ENCODE measurements at regions not wholly inside any gene's neighbourhood (a gene's known extent, or its start where the extent isn't known, plus 50 kb on each side); places are given as distances from the start of the nearest gene placed in this dataset.

GRCh38 chr12:126512916-126513913 lies 1448.0 kb downstream of the AACS start:
- no peak for DNase-seq (ENCODE audit: low read depth)

GRCh38 chr12:126518596-126519200 lies 1453.5 kb downstream of the AACS start:
- DNase-seq (ENCODE audit: low read depth): no peak

GRCh38 chr12:126519833-126520232 lies 1454.6 kb downstream of the AACS start:
- no peak for DNase-seq (ENCODE audit: low read depth)

- no peak for DNase-seq (ENCODE audit: low read depth)
Observed at GRCh38 chr12:126523891-126524290, 1458.7 kb downstream of the AACS start.

- DNase-seq (ENCODE audit: low read depth): no peak
Observed at GRCh38 chr12:126534495-126534894, 1469.3 kb downstream of the AACS start.

- DNase-seq (ENCODE audit: low read depth): no peak
Observed at GRCh38 chr12:126534942-126535341, 1469.7 kb downstream of the AACS start.

GRCh38 chr12:126535971-126536370 lies 1470.7 kb downstream of the AACS start:
- DNase-seq (ENCODE audit: low read depth): no peak

- no peak for DNase-seq (ENCODE audit: low read depth)
Observed at GRCh38 chr12:126537961-126538530, 1472.8 kb downstream of the AACS start.

- DNase-seq (ENCODE audit: low read depth): no peak
Observed at GRCh38 chr12:126538888-126539287, 1473.7 kb downstream of the AACS start.

GRCh38 chr12:126545411-126545810 lies 1480.2 kb downstream of the AACS start:
- no peak for DNase-seq (ENCODE audit: low read depth)

GRCh38 chr12:126547905-126548304 lies 1482.7 kb downstream of the AACS start:
- no peak for DNase-seq (ENCODE audit: low read depth)

- no peak for DNase-seq (ENCODE audit: low read depth)
Observed at GRCh38 chr12:126551869-126552268, 1486.6 kb downstream of the AACS start.

- DNase-seq (ENCODE audit: low read depth): no peak
Observed at GRCh38 chr12:126554625-126555024, 1489.4 kb downstream of the AACS start.

- DNase-seq (ENCODE audit: low read depth): no peak
Observed at GRCh38 chr12:126557659-126558058, 1492.4 kb downstream of the AACS start.

- no peak for DNase-seq (ENCODE audit: low read depth)
Observed at GRCh38 chr12:126558219-126558618, 1493.0 kb downstream of the AACS start.

GRCh38 chr12:126558810-126559209 lies 1493.6 kb downstream of the AACS start:
- no peak for DNase-seq (ENCODE audit: low read depth)

GRCh38 chr12:126567016-126567415 lies 1501.8 kb downstream of the AACS start:
- no peak for DNase-seq (ENCODE audit: low read depth)

GRCh38 chr12:126569706-126570105 lies 1504.5 kb downstream of the AACS start:
- DNase-seq (ENCODE audit: low read depth): no peak

GRCh38 chr12:126570566-126570965 lies 1505.3 kb downstream of the AACS start:
- DNase-seq (ENCODE audit: low read depth): no peak

- no peak for DNase-seq (ENCODE audit: low read depth)
Observed at GRCh38 chr12:126572170-126572569, 1506.9 kb downstream of the AACS start.

- DNase-seq (ENCODE audit: low read depth): no peak
Observed at GRCh38 chr12:126581655-126582054, 1516.4 kb downstream of the AACS start.

- DNase-seq (ENCODE audit: low read depth): no peak
Observed at GRCh38 chr12:126582231-126582630, 1517.0 kb downstream of the AACS start.
